Activated naive CD8-positive, alpha-beta T cell treated with anti-CD3 and anti-CD28 coated beads, Interleukin-2, amount 10 ng/mL, durations not matched to agents 7 days and 5 days (primary cell): ENCODE measurements at regions not wholly inside any gene's neighbourhood (a gene's known extent, or its start where the extent isn't known, plus 50 kb on each side); places are given as distances from the start of the nearest gene placed in this dataset.

ENCODE experiments used
- ATAC-seq: fragments of 150-1000 bp; cut with Tn5 transposase; one replicate; pipeline ENCODE4 v1.10.0; 2021; ENCODE audit warnings: low read depth, moderate library complexity
- POLR2A ChIA-PET: fragments of 350-600 bp; sonication (Branson Sonifier 250); formaldehyde crosslinking; loops from one replicate; lab custom pipeline; 2021; ENCODE audit warnings: antibody characterized with exemption; lab: Charles Lee
- DNase-seq: peaks from one replicate; pipeline ENCODE4 v3.0.0; 2021
- H3K27ac Mint-ChIP-seq: one replicate; pipeline ENCODE4 v1.8.0; 2022; ENCODE audit warnings: mild to moderate bottlenecking, mixed read lengths
- H3K27me3 Mint-ChIP-seq: one replicate; pipeline ENCODE4 v1.8.0; 2022; ENCODE audit warnings: mild to moderate bottlenecking, moderate library complexity, mixed read lengths
- H3K36me3 Mint-ChIP-seq: one replicate; pipeline ENCODE4 v1.8.0; 2021; ENCODE audit warnings: mild to moderate bottlenecking, mixed read lengths
- H3K4me1 Mint-ChIP-seq: one replicate; pipeline ENCODE4 v1.8.0; 2021; ENCODE audit warnings: mixed read lengths
- H3K4me3 Mint-ChIP-seq: one replicate; pipeline ENCODE4 v1.8.0; 2022; ENCODE audit warnings: mild to moderate bottlenecking, moderate library complexity, mixed read lengths
- H3K9me3 Mint-ChIP-seq: one replicate; pipeline ENCODE4 v1.8.0; 2021; ENCODE audit warnings: mixed read lengths

DNA sequence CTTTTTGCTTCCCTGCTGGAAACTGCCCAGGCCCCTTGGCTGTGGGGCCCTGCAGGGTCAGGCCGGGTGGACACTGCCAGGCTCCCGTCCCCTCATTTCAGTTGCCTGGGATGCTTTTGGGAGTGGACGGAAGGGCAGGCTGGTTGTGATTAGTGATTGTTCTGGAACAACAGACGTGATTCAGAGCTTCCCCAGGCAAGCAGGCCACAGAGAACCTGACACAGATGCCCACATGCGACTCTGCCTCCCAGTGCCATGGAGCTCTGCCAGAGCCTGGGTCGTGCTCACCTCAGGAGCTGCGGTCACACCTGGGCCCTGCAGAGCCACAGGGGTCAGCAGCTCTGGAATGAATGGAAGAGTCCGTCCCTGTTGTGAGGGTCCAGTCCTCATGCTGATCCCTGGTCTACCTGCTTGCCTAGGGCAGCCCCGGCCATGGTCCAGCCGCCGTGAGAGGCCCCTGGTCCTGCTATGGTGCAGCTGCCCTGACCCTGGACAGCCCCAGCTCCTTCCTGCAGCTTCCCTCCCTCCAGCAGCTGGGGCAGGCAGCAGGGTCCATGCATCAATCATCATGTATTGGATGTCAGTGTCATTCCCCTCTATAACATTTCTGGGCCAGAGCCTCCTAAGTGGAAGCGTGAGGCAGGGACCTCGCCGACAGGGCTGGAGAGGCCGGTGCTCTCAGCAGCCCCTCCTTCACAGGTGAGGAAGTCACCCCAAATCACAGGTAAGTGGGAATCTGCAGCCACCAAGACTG lies 518.6 kb upstream of the MYT1L start:
- H3K9me3 Mint-ChIP-seq, result no peaks in the 10 kb centered on the region
- DNase-seq (no peak), ATAC-seq (no peak)
- no peaks in the 10 kb centered on the region for H3K4me1 Mint-ChIP-seq
- no peak overlapping the region for H3K4me3 Mint-ChIP-seq
- no peaks in the 10 kb centered on the region for H3K36me3 Mint-ChIP-seq
- H3K27me3 Mint-ChIP-seq, result no peaks in the 10 kb centered on the region
- POLR2A ChIA-PET, result no interaction called here
- H3K27ac Mint-ChIP-seq, result no peak overlapping the region

DNA sequence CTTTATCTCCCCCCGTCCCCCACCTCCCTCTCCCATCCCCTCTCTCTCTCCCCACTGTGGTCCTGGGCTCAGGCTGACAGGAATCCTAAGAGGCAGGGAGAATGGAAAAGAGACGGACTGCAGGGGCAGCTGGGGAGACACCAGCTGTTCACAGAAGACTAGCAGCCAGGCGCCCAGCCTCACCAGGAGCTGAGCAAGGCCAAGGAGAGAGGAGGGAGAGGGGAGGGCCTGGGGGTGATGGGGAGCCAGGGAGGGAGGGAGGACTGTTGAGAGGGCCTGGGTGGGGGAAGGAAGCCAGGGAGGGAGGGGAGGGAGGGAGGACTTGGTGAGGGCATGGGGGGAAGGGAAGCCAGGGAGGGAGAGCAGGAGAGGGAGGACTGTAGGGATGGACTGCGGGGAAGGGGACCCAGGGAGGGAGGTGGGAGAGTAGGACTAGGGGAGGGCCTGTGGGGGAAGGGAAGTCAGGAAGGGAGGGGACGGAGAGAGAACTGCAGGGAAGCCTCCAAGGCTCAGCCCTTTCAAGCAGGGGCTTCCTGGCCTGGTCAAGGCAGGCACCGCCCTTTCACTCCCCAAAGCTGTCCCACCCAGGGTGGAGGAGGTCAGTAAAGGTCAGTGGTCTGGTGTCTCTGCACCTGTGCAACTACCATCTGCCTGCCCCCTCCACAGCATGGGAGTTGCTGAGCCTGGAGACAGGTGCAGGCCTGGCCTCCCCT lies 517.7 kb upstream of the MYT1L start:
- Mint-ChIP-seq H3K36me3 (no peaks in the 10 kb centered on the region), H3K9me3 (no peaks in the 10 kb centered on the region), H3K4me3 (no peak overlapping the region), H3K4me1 (no peaks in the 10 kb centered on the region), H3K27ac (no peak overlapping the region), H3K27me3 (no peaks in the 10 kb centered on the region)
- ATAC-seq, result no peak
- DNase-seq, result no peak
- POLR2A ChIA-PET, result no interaction called here

DNA sequence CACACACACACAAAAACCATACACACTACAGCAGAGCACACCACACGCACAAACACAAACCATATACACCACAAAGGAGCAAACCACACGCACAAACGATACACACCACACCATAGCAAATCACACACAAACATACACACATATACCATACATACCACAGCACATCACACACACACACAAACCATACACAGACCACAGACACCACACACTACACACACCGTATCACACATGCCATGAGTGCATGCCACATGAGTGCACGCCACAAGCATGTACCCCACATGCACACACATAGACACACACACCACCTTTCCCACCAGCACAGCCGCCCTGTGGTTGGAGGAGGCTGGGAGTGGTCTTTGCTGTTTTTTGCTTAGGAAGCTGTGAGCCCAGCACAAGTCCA lies 517.1 kb upstream of the MYT1L start:
- POLR2A ChIA-PET, result no interaction called here
- ATAC-seq (no peak), DNase-seq (no peak)
- Mint-ChIP-seq H3K27me3 (no peaks in the 10 kb centered on the region), H3K36me3 (no peaks in the 10 kb centered on the region), H3K4me3 (no peak overlapping the region), H3K27ac (no peak overlapping the region), H3K9me3 (no peaks in the 10 kb centered on the region), H3K4me1 (no peaks in the 10 kb centered on the region)

DNA sequence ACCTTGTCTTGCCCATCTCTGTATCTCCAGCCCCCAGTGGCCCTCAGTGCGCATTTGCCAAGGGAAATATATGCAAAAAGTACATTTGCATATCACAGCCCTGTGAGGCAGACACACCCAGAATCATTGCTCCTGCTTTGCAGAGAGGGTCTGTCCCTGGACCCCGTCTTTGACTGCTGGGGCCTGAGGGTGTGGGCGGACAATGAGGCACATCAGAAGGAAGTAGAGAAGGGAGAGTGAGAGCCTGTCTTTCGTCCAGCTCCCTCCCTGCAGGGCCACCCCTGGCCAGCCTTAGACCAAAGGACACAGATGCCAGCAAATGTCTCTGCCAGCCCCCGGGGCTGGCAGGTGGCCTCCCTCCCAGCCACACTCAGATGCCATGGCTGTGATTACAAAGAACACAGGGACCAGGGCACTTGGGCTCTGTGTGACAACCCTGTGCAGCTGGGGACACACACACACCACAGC lies 516.2 kb upstream of the MYT1L start:
- DNase-seq (no peak), ATAC-seq (no peak)
- Mint-ChIP-seq H3K27ac (no peak overlapping the region), H3K36me3 (no peaks in the 10 kb centered on the region), H3K4me3 (no peak overlapping the region), H3K9me3 (no peaks in the 10 kb centered on the region), H3K4me1 (no peaks in the 10 kb centered on the region), H3K27me3 (no peaks in the 10 kb centered on the region)
- POLR2A ChIA-PET, result no interaction called here

DNA sequence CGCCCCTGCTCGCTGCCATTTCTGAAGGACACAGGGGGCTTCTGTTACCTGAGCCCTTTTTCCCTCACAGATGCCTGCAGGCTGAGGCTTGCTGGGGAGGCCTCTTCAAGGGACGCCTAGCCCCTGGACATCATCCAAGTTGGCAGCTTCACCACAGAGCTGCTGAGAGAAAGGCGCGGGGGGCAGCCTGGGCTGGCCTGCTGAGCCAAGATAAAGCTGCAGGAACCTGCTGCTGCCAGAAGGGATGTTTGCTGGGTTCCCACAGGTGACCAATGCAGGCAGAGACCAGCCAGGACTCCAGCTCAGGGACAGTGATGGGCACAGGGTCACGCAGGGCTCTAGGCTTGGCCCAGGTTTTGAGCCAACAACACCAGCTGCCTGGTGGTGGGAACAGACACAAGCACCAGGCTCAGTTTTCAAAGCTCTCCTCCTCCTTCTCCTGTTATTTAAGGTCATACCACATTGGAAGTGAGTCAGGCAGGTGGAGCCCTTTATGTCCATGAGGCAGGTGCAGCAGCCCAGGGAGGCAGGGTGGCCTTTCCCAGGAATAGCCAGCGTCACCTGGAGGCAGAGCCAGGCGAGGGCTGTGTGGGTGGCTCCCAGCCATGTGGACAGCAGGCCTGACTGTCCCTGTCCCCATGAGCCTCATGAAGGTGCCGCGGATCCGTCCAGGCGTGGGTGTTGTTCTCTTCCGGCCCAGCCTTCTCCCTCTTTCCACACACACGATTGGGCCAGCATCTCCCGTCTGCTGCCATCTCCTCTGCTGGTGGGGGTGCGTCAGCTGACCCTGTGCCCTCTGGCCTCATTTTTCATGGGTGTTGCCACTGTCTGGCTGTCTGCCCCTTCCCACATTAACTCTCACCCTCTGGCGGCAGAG lies 515.5 kb upstream of the MYT1L start:
- H3K36me3 Mint-ChIP-seq, result no peaks in the 10 kb centered on the region
- POLR2A ChIA-PET, result no interaction called here
- no peak for ATAC-seq
- no peaks in the 10 kb centered on the region for H3K4me1 Mint-ChIP-seq
- H3K27me3 Mint-ChIP-seq, result no peaks in the 10 kb centered on the region
- no peak overlapping the region for H3K27ac Mint-ChIP-seq
- DNase-seq, result no peak
- H3K4me3 Mint-ChIP-seq, result no peak overlapping the region
- no peaks in the 10 kb centered on the region for H3K9me3 Mint-ChIP-seq

DNA sequence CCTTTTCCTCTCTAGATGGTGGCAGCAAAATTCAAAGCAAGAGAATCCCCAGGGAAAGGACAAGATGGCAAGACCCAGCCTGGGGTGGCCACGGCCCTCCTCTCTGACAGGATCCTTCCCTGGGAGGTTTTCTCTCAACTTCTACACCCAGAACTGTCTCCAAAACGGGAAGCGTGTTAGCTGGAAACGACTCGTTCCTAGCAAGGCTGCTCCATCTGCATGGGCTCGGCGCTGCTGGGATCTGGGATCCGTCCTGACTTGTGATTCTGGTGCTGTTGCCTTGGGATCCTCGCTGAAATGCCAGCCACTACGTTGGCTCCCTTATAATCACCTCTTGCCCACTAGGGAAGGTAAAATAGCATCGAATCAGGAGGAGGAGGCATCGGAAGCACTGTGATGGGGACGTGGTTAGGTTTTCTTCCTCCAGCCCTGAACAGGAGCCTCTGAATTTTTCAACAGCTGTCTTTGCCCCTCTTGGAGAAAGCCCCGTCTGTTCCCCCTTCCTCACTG lies 514.8 kb upstream of the MYT1L start:
- no peaks in the 10 kb centered on the region for H3K27me3 Mint-ChIP-seq
- POLR2A ChIA-PET, result no interaction called here
- ATAC-seq (no peak), DNase-seq (no peak)
- H3K36me3 Mint-ChIP-seq, result no peaks in the 10 kb centered on the region
- no peak overlapping the region for H3K4me3 Mint-ChIP-seq
- no peaks in the 10 kb centered on the region for H3K4me1 Mint-ChIP-seq
- no peak overlapping the region for H3K27ac Mint-ChIP-seq
- H3K9me3 Mint-ChIP-seq, result no peaks in the 10 kb centered on the region

DNA sequence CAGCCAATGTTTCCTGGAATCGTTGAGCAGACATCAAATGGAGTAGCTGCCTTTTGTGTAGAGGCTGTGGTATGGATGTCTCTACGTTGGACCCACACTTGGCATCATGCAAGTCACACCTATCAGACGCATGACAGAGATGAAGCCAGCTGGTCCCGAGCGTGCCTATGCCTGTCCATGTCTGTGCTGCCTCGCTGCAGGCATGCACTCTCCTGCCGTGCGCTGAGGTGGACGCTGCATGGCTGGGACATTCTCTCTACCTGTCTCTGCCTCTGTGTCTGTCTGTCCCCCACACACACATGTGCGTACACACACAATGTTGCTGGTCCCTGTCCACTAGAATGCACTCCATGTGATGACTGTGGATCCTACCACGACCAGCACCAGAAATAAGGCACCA lies 514.2 kb upstream of the MYT1L start:
- ATAC-seq, result no peak
- no peaks in the 10 kb centered on the region for H3K27me3 Mint-ChIP-seq
- H3K4me3 Mint-ChIP-seq, result no peak overlapping the region
- DNase-seq, result no peak
- H3K36me3 Mint-ChIP-seq, result no peaks in the 10 kb centered on the region
- no peaks in the 10 kb centered on the region for H3K4me1 Mint-ChIP-seq
- POLR2A ChIA-PET, result no interaction called here
- no peak overlapping the region for H3K27ac Mint-ChIP-seq
- no peaks in the 10 kb centered on the region for H3K9me3 Mint-ChIP-seq

DNA sequence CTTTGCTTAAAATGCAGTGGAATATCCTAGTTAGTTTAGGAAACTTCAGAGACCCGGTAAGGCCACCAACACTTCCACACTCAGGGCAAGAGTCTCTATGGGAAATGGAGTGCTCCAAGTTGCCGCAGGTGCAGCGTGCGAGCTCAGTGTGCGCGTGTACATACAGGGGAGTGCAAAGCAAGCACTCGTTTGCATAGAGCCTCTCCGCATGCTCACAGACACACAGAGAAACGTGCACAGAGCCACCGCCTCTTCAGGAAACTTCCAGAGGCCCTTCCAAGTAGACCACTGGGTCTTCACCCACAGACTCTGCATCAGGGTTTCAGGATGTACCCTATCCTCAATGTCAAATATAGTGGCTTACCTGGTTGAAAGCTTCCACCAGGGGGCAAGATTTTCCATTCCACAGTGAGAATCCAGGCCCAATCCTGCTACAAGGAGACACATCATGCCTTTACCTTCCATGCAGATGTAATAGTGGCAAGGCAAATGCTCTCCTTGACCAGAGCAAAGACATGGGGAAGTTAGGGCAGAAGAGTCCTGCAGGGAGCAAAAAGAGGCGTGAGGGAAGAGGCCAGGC lies 513.0 kb upstream of the MYT1L start:
- no peak for ATAC-seq
- Mint-ChIP-seq H3K4me3 (no peak overlapping the region), H3K27ac (no peak overlapping the region), H3K27me3 (no peaks in the 10 kb centered on the region), H3K9me3 (no peaks in the 10 kb centered on the region), H3K4me1 (no peaks in the 10 kb centered on the region), H3K36me3 (no peaks in the 10 kb centered on the region)
- POLR2A ChIA-PET, result no interaction called here
- no peak for DNase-seq

DNA sequence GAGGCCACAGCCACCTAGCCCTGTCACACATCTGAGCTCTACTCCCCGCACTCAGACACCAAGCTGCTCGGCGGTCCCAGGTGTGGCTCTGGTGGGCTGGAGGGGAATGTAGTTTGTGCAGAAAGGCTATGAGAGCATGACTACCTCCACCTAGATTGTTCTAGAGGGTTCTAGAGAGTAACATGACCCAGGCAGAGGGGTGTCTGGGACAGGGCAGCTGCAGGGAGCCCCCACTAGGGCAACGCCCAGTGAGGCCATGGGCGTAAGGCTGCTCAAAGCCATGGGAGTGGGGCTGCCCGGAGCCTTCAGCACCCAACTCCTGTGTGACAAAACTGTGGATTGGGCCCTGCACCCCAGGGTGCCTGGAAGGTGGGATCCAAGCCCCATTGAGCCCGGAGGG lies 511.4 kb upstream of the MYT1L start:
- Mint-ChIP-seq H3K27ac (no peak overlapping the region), H3K9me3 (no peaks in the 10 kb centered on the region), H3K36me3 (no peaks in the 10 kb centered on the region), H3K4me1 (no peaks in the 10 kb centered on the region), H3K27me3 (peaks cover 2% of the 10 kb centered on the region), H3K4me3 (no peak overlapping the region)
- ATAC-seq (no peak), DNase-seq (no peak)
- POLR2A ChIA-PET, result no interaction called here

DNA sequence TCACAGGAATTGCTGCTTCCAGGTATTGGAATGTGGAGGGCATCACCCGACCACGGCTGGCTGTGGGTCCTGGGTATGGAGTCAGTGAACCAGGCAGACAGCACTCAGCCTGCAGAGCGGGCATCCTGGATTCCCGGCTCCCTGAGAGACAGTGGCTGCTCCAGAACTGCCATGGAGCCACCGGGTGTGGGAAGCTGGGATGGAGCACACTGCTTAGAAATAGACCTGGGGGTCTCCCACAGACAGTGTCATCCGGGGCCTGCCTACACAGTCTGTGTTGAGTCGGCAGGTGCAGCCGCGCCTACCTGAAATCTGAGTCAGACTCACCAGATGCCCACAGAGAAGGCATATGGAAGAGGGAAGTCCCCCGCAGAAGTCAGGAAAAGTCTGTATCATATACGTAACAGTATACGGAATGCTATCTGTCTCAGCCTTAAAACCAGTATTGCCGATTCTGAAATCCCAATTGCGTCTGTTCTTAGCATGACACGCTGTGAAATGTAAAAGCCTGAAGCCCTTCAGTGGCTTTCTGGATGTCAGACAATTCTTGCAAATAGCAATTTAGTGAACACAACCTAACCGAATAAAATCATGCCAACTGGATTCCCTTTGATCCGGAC lies 509.7 kb upstream of the MYT1L start:
- DNase-seq (no peak), ATAC-seq (no peak)
- H3K27me3 Mint-ChIP-seq, result peaks cover 2% of the 10 kb centered on the region

DNA sequence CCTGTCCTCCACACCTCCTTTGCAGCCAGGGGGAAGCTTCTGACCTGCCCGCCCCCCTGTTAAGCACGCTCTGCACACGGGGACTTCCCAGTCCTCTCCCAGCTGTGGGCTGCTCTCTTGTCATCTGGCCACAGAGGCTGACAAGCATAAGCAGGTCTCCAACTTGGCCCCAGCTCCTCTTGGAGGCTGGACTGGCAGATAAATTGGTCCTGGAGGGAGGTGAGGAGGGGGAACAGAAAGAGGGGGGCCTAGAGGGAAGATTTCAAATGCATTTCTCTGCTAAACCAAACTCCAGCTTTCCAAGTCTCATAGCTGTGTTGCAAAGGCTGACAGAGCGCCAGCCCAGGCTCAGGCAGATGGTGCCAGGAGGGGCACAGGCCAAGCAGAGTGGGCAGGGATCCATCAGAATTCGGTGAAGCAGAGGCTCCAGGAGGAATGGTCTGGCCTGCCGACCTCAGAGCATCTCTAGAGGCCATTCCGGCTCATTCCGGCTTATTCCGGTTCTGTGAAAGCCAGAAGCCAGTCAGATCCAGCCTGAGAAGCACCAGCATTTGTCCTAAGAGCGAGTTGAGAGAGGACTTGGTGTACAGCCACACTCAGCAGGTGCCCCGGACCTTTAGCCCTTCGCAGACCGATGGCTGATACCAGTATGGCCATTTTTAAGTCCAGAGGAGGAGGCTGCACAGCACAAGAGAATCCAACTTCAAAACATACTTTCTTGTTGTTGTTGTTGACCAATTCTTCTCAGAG lies 508.9 kb upstream of the MYT1L start:
- H3K4me3 Mint-ChIP-seq, result no peak overlapping the region
- H3K36me3 Mint-ChIP-seq, result no peaks in the 10 kb centered on the region
- peaks cover 2% of the 10 kb centered on the region for H3K27me3 Mint-ChIP-seq
- no peaks in the 10 kb centered on the region for H3K4me1 Mint-ChIP-seq
- H3K27ac Mint-ChIP-seq, result no peak overlapping the region
- DNase-seq (no peak), ATAC-seq (no peak)
- H3K9me3 Mint-ChIP-seq, result no peaks in the 10 kb centered on the region
- POLR2A ChIA-PET, result no interaction called here

More for the DNA sequence above, 509.7 kb upstream of the MYT1L start:
- Mint-ChIP-seq H3K36me3 (no peaks in the 10 kb centered on the region), H3K4me1 (no peaks in the 10 kb centered on the region), H3K4me3 (no peak overlapping the region), H3K27ac (no peak overlapping the region), H3K9me3 (no peaks in the 10 kb centered on the region)
- POLR2A ChIA-PET, result no interaction called here

DNA sequence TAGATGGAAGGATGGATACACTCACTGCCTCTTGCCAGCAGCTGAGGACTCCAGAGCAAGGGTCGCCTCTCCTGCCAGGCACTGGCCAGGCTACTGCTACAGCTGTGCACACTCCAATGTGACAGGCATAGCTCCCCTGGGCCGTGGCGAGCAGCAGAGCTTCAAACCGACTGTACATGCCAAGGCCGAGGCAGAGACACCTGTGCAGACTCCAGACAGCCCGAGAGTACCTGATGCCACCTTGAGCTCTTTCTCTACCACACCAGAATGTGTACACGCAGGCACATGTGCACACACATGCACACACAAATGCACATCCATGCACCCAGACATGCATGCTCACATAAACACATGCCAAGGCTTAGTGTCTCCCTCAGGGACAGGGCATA lies 508.3 kb upstream of the MYT1L start:
- Mint-ChIP-seq H3K4me1 (no peaks in the 10 kb centered on the region), H3K9me3 (no peaks in the 10 kb centered on the region), H3K27me3 (peaks cover 2% of the 10 kb centered on the region), H3K27ac (no peak overlapping the region), H3K36me3 (no peaks in the 10 kb centered on the region), H3K4me3 (no peak overlapping the region)
- no peak for DNase-seq
- POLR2A ChIA-PET, result no interaction called here
- ATAC-seq, result no peak
